ENCODE measurements at regions not wholly inside any gene's neighbourhood (a gene's known extent, or its start where the extent isn't known, plus 50 kb on each side); places are given as distances from the start of the nearest gene placed in this dataset.

DNA sequence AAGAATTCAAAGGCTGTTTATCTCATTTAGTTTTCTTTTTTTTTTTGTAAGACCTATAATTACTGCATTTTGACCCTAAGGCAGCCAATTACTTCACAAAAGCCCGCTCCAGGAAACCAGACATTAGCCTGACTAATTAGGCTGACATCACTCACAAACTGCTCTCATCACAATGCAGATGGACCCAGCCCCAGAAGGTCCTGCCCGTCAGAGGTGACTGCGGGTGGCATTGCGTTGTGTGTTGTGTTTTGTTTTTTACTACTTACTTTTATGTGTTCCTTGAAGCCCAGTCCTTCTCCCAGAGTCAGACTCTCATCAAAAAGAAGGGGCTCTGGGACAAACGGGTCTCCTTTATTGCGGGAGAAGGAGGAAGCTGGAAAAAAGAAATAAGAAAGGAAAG lies 172.2 kb downstream of the HSD17B3 start:
- TF ChIP-seq, protein P1, sequence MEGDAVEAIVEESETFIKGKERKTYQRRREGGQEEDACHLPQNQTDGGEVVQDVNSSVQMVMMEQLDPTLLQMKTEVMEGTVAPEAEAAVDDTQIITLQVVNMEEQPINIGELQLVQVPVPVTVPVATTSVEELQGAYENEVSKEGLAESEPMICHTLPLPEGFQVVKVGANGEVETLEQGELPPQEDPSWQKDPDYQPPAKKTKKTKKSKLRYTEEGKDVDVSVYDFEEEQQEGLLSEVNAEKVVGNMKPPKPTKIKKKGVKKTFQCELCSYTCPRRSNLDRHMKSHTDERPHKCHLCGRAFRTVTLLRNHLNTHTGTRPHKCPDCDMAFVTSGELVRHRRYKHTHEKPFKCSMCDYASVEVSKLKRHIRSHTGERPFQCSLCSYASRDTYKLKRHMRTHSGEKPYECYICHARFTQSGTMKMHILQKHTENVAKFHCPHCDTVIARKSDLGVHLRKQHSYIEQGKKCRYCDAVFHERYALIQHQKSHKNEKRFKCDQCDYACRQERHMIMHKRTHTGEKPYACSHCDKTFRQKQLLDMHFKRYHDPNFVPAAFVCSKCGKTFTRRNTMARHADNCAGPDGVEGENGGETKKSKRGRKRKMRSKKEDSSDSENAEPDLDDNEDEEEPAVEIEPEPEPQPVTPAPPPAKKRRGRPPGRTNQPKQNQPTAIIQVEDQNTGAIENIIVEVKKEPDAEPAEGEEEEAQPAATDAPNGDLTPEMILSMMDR (IDR thresholded peaks at IDR 0.05) = no peak
- no peak for TF ChIP-seq POLR2A (IDR thresholded peaks at IDR 0.05)

All from right lobe of liver (tissue), 4 donors.